GM04504 (cell line): ENCODE measurements at regions not wholly inside any gene's neighbourhood (a gene's known extent, or its start where the extent isn't known, plus 50 kb on each side); places are given as distances from the start of the nearest gene placed in this dataset.
"Not testable (repeated sequence)": the region's sequence is repeated elsewhere in the genome, so short reads cannot be mapped to it uniquely, and the experiment has no call there.

Source experiments
- DNase-seq: peaks from one replicate; pipeline ENCODE4 v3.0.0-alpha.2; 2012; ENCODE audit warnings: low read depth

GRCh38 chr1:8228253-8228652 lies 89.7 kb upstream of the SLC45A1 start:
- DNase-seq: no peak

DNA sequence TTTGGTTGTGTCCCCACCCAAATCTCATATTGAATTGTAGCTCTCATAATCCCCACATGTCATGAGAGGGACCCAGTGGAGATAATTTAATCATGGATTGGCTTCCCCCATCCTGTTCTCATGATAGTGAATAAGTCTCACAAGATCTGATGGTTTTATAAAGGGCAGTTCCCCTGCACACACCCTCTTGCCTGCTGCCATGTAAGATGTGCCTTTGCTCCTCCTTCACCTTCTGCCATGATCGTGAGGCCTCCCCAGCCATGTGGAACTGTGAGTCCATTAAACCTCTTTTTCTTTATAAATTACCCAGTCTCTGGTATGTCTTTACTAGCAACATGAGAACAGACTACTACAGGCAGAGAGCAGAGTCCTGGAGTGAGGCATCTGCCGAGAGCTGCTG lies 90.2 kb upstream of the SLC45A1 start:
- DNase-seq: not testable (repeated sequence)

DNA sequence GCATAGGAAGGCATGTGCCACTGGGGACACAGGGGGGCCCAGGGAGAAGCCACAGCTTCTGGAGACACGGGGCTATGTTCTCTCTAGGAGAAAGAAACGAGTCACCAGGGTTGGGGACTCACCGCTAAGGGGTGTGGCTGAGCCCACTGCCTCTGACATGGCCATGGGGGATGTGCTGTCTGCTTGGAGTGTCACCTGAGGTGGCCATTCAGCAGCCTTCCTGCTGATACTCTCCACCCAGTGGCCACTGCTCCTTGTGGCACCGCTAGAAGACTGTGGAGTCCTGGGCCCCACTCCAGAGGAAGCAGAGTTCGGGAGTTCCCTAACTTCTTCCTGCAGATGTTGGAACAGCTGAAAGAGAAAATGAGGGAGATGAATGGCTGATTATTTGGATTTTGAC lies 91.2 kb upstream of the SLC45A1 start:
- no peak for DNase-seq

- DNase-seq: not testable (repeated sequence)
Measured at GRCh38 chr1:8226024-8226423, 91.9 kb upstream of the SLC45A1 start.

GRCh38 chr1:8223526-8223925 lies 94.4 kb upstream of the SLC45A1 start:
- no peak for DNase-seq

DNA sequence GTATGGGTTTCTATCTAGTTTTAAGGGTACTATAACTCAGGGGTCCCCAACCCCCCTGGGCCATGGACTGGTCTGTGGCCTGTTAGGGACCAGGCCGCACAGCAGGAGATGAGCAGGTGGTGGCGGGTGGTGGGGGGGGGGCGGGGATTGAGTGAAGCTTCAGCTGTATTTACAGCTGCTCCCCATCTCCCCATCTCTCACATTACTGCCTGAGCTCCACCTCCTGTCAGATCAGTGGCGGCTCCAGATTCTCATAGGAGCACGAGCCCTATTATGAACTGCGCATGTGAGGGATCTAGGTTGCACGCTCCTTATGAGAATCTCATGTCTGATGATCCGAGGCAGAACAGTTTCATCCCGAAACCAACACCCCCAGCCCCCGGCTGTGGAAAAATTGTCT lies 95.1 kb upstream of the SLC45A1 start:
- DNase-seq: no peak

GRCh38 chr1:8219530-8219929 lies 98.4 kb upstream of the SLC45A1 start:
- no peak for DNase-seq

DNA sequence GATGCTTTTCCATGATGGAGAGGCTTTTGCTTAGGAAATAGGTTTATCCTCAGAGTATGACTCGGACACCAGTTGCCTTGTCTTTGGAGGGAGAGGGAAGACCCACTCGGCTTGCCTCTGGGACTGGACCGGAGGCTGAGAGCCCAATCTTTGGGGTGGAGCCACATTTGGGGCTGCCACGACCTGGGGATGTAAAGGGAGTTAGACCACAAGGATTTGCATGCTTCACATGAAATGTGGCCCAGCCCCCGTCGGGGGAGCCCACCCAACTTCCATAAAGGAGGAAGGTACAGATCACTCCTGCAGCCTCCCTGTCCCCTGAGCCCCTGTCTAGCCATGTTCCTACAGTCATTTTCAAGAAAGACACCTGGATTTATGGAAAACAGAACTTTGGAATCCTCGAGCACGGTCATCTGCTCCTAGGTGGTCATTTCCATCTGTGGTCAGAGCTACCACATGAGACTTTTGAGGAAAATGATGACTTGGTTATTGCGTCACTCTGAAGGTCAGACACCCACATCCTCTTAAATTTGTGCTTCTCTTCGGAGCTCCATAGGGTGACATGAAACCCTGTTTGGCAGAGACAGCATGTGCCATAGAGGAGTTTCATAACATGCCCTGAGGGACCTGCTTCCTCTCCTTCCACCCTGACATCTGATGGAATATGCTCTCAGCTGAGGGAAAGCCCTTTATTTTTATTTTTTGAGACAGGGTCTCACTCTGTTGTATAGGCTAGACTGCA lies 99.4 kb upstream of the SLC45A1 start:
- DNase-seq: no peak

DNA sequence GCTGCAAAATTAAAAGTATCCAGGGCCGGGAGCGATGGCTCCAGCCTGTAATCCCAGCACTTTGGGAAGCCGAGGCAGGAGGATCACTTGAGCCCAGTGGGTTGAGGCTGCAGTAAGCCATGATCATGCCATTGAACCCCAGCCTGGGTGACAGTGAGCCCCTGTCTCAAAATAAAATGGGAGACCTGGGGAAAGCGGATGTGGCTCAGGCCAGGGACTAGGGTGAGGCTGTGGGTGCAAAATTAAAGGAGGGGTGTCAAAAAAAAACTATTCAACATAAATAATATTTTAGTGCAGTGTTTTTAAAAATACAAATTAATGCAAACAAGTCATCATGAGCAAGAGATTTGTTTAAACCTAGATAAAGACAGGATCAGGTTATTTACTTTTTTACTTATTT lies 100.1 kb upstream of the SLC45A1 start:
- no peak for DNase-seq

DNA sequence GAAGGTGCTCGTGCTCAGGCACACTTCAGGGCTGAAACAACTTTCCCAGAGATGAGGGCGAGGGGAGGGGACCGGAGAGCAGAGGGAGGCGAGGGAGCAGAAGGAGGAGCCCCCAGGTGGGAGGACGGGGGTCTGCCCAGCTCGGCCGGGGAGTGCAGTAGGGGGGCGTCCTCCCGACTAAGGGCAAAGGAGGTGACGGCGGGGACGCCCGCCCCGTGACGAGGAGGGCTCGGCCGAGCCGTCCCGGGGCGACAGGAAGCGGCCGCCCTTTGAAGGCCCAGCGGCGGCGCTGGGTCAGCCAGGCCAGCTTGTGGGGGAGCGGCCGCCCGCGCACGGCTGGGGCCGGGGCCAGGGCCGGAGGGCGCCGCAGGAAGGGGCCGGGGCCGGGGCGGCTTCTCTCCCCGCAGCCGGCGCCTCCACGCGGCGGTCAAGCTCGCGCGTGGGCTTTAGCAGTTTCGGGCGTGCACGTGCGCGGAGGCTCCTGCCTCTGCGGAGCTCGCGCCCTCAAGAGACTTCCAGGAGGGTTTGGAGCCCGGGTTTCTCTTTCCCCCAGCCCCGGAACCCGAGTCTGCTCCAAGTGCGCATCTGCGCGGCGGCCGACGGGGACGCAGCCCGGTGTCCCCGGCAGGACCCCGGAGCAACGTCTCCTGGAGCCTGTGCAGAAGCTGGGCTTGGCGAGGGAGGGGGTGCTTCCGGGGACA lies 100.8 kb upstream of the SLC45A1 start:
- DNase-seq: no peak

GRCh38 chr1:8216005-8216404 lies 101.9 kb upstream of the SLC45A1 start:
- DNase-seq: no peak

DNA sequence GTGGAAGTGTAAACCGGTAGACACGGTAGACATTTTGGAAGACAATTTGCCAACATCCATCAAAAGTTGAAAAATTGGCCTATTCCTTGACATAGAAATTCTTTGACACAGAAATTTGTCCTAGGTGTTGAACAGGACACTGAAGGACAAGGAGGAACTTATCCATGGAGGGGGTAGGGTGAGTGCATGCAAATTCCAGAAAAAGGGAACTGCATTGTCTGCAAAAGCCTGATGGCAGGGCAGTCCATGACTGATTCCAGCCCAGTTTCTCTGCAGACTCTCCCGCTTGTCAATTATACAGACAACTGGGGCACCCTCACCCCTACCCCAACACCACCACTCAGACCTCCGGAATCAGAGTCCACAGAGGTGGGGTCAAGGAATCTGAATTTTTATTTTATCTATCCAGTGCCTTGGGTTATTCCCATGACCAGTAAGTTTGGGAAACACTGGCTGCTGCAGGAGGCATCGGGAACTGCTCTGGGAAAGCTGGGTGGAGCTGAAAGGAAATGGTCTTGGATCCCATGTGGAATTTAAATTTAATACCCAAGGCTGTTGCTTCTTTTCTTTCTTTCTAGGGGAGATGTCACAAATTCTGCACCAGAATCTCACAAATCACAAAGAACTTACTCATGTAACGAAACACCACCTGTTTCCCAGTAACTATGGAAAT lies 103.3 kb upstream of the SLC45A1 start:
- no peak for DNase-seq

DNA sequence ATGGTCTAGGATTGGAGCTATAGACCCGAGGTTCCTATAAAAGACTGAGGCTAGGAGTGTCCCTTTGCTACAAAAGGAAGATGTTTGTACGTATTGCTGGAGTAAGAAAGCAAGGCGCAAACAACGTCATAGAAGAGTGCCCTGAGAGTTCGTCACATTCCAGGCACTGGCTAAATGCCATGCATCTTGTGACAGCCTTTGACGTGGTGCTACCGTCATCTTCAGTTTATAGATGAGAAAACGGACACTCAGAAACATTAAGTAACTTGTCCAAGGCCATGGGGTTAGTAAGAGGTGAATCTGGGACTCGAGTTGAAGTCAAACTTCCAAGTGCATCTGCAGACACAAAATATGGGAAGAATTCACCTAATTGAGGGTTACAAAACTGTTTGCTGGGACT lies 104.2 kb upstream of the SLC45A1 start:
- DNase-seq: no peak

- no peak for DNase-seq
Measured at GRCh38 chr1:8213136-8213535, 104.8 kb upstream of the SLC45A1 start.

- no peak for DNase-seq
Measured at GRCh38 chr1:8212580-8213031, 105.3 kb upstream of the SLC45A1 start.

- DNase-seq: peak; percentile 94
Measured at GRCh38 chr1:8211883-8212579, 105.9 kb upstream of the SLC45A1 start.

DNA sequence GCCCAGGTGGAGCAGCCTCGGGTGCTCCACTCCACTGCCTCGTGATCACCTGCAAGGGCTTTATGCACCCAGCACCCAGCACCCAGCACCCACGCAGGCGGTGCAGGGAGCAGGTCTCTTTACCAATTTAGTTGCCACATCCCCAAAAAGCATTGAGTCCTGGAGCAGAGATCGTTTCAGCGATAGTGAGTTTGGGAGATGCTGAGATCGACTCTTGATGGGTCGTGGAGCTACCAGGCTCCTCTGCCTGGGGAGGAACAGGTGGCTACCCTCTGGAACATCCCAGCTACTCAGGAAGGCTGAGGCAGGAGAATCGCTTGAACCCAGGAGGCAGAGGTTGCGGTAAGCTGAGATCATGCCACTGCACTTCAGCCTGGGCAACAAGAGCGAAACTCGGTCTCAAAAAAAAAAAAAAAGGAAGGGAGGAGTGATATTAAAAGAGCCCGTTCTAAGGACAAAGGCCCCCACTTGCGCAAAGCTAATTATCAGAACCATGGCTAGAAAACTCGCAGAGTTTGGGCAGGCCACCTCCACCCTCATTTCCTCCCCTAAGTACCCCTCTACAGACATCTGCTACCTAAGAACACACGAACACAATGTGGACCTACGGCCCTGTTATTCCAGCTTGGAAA lies 106.5 kb upstream of the SLC45A1 start:
- no peak for DNase-seq

DNA sequence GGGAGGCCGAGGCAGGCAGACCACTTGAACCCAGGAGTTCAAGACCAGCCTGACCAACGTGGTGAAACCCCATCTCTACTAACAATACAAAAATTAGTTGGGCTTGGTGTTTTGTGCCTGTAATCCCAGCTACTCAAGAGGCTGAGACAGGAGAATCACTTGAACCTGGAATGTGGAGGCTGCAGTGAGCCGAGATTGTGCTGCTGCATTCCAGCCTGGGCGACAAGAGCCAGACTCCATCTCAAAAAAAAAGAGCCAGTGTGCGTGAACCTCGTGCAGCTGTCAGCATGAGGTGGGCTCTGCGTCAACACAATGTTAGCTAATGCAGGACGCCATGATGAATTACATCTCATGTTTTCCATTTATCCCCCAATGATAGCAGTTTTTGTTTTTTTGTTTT lies 110.7 kb upstream of the SLC45A1 start:
- no peak for DNase-seq

DNA sequence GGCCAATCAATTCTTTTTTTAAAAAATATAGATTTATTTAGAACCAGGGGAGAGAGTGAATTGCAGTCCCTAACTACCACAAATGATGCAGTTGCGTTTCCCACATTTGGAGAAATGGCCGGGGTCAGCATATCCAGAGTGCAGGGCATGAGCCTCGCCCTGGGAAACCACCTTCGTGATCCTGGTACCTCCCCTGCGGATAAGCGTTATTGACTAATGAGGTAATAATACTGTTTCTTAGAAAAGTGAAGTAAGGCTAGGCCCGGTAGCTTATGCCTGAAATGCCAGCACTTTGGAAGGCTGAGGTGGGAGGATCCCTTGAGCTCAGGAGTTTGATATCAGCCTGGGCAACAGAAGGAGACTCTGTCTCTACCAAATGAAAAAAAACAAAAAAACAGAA lies 111.5 kb upstream of the SLC45A1 start:
- no peak for DNase-seq

- no peak for DNase-seq
Measured at GRCh38 chr1:8205771-8206170, 112.1 kb upstream of the SLC45A1 start.

DNA sequence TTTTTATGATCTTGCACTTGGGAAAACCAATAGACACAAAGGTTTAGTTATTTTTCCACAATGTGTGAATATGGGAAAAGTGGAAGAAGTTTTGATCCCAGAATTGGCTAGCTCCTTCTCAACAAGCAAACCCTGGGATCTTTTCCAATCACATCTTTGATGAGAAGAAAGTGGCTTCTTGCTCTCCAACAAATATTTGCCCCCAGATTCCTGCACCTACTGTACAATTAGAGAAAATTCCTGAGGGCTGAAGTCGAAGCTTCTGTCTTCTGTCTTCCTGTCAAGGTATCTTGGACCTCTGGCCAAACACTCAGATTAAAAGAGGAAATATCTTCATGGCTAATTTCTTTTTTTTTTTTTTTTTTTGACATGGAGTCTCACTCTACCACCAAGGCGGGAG lies 113.1 kb upstream of the SLC45A1 start:
- DNase-seq: no peak

GRCh38 chr1:8203551-8203950 lies 114.4 kb upstream of the SLC45A1 start:
- no peak for DNase-seq
